ENCODE measurements at regions not wholly inside any gene's neighbourhood (a gene's known extent, or its start where the extent isn't known, plus 50 kb on each side); places are given as distances from the start of the nearest gene placed in this dataset.

GRCh38 chrX:10945498-10945897 lies 165.6 kb upstream of the HCCS start:
- TF ChIP-seq CTCF (IDR thresholded peaks at IDR 0.05) (no peak), SIN3A (IDR thresholded peaks at IDR 0.05; ENCODE audit: borderline replicate concordance, insufficient read depth, low read depth, low read length) (no peak), REST (IDR thresholded peaks at IDR 0.05; ENCODE audit: insufficient read depth in 1 of 2, low read depth in 2 of 2, low read length in 1 of 2) (no peak), POLR2AphosphoS5 (IDR thresholded peaks at IDR 0.05; ENCODE audit: low read depth, low read length) (no peak), TCF7L2 (IDR thresholded peaks at IDR 0.05; ENCODE audit: low read depth, low read length) (no peak)

Measured in Panc1 (cell line).